ENCODE measurements at regions not wholly inside any gene's neighbourhood (a gene's known extent, or its start where the extent isn't known, plus 50 kb on each side); places are given as distances from the start of the nearest gene placed in this dataset.

DNA sequence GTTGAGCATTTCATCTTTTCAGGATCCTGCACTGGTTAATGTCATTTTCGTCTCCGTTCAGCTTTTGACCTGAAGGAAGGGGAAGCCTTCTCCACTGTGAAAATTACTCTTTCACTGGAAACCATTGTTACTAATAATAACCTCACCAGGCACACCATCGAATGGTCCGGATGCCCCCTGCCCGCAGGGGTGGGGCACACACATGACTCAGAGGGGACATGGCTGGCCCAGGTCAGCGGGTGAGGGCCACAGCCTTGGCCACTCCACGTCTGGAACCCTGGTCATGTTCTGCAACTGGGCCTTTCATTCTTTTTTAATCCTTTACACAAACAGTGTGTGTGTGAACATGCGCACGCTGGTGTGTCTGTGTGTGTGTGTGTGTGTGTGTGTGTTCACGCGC lies 191.8 kb downstream of the BCOR start:
- no peak for DNase-seq

GRCh38 chrX:39907964-39908661 lies 189.6 kb downstream of the BCOR start:
- peak; percentile 13 to 17 for DNase-seq

- no peak for DNase-seq
Observed at GRCh38 chrX:39909996-39910395, 187.8 kb downstream of the BCOR start.

DNA sequence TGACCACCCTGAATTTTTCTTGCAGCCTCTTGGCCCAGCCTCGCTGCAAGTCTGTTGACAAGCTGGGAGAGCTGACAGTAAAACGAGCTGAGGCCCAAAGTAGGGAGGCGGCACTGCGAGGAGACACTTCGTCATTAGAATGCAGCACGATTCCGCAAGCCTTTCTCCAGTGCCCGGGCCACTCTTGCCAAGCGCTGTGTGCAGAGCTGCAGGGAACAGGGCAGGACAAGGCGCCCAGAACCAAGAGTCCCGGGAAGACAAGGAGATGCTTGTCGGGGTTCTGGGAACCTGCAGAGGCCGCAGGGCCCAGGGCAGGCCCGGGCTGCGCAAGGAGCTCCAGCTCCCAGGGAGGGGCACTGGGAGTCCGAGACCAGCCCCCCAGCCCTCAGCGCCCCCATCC lies 187.1 kb downstream of the BCOR start:
- DNase-seq, result no peak

DNA sequence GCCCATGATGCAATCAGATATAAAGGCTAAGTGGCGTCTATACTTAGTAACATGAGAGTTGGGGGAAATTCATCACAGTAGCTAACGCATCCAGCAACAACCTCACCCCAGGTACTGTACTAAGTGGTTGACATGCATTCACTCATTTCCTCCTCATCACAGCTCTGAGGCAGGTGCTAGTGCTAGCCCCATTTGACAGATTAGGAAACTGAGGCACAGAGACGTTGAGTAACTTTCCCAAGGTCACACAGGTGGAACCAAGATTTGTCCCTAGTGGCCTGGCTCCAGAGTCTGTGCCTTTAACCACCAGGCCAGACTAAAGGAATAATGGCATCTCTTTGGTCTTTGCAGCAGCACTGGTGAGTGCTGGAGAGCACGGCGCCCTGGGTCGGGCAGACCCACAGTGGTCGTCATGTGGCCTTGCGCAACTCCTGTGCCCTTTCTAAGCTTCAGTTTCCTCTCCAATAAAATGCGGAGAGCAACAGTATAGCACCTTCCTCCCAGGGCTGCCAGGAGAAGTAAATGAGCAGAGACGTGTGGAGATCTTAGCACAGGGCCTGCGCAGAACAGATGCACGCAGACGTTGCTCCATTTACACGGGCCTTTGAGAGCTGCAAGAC lies 186.4 kb downstream of the BCOR start:
- no peak for DNase-seq

DNA sequence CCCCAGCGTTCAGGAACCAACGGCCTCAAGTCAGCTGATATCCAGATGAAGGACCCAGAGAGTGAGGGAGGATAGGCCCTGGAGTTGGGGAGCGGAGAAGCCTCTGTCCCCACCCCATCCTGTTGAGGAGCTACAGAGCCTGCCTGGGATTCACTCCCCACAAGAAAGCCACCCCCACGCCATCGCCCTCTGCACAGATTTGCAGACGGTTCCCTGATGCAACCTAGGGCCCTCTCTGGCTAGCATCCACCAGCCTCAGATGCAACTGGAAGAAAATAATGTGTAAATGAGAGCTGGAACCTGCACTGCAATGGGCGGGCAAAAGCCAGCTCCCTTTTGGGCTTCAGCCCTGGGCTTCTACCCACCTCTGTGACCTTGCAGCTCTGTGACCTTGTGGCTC lies 185.6 kb downstream of the BCOR start:
- DNase-seq, result no peak

GRCh38 chrX:39915081-39915480 lies 182.7 kb downstream of the BCOR start:
- DNase-seq, result no peak

GRCh38 chrX:39915596-39915995 lies 182.2 kb downstream of the BCOR start:
- no peak for DNase-seq

DNA sequence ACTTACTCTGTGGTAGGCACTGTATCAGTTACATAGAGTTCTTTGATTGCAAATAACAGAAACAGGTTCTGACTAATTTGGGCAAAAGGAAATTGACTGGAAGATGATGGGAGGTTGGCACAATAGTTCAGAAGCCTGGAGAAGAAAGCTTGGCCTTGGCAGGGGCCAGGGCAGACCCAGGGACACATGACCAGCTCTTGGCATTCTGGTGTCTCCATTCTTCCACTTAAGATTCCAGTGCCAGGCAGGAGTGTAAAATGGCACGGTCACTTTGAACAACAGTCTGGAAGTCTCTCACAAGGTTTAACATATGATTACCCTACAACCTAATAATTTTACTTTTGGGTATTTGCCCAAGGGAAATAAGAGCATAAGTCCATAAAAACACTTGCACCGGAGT lies 175.9 kb downstream of the BCOR start:
- DNase-seq, result no peak

GRCh38 chrX:39922488-39922887 lies 175.3 kb downstream of the BCOR start:
- no peak for DNase-seq

DNA sequence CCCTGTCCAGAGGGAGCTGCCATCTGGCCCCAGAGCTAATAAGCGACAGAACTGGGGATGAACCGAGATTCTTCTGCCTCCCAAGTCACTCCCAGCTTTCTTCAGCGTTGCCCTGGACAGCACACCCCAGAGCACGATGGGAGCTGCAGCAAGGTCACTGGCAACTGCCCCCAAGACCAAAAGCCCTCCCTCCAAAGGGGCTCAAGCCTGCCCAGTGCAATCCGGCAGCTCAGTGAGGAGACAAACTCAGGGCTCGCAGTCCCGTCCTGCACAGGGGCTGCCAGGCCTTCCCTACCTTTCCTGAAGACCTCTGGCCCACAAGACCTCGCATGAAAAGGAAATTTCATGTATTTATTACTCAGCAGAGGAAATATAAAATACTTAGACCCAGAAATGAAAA lies 174.8 kb downstream of the BCOR start:
- DNase-seq, result no peak

DNA sequence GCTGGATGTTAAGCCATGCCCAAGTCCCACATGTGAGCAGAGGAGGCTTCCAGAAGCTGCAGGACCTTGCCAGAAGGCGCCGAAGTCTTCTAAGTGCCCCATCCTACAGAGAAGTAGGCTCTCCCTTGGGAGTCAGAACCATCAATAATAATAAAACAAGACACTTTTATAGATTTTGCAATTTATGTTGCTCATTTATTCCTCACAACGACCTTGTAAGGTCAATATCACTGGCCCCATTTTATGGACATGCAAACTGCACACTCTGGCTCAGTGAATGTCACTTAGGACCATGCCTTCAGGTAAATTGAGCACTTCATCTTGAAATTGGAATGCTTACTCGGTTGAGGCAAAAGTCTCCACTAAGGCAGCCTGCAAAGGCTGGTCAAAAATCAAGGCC lies 170.4 kb downstream of the BCOR start:
- DNase-seq, result no peak

- DNase-seq, result no peak
Observed at GRCh38 chrX:39928704-39929378, 168.9 kb downstream of the BCOR start.

GRCh38 chrX:39929379-39930025 lies 168.3 kb downstream of the BCOR start:
- DNase-seq, result no peak

GRCh38 chrX:39930786-39931528 lies 166.8 kb downstream of the BCOR start:
- no peak for DNase-seq

DNA sequence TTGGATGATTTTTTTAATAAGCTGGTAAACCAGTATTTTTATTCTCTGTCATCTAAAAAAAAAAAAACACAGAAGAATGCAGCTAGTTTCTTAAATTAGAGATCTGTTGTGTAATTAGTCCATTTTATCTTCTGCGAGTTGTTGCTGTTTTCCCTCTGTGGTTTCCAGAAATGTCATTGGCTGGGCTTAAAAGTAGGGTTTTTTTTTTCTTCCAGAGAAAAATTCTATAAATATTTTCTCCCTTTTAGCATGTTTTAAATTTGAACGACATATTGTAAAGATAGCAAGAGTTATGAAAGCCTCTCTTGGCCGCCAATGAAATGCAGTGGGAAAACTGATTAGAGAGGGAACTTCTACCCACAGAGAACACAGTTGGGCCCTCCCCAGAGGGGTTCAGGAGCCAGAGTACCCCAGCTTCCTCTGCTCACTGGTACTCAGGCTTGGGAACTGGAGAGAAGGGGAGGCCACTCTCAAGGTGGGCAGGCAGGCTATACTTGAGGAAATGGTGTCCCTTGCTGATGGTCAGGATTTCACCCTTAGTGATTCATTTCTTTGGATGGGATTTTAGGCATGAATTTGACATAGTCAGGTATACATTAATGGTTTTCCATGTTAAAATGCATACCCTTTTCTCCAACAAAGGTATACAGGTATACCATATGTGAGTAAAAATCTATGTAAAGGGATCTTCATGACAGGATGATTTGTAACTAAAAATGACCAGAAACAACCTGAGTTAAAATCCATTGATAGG lies 166.1 kb downstream of the BCOR start:
- no peak for DNase-seq

DNA sequence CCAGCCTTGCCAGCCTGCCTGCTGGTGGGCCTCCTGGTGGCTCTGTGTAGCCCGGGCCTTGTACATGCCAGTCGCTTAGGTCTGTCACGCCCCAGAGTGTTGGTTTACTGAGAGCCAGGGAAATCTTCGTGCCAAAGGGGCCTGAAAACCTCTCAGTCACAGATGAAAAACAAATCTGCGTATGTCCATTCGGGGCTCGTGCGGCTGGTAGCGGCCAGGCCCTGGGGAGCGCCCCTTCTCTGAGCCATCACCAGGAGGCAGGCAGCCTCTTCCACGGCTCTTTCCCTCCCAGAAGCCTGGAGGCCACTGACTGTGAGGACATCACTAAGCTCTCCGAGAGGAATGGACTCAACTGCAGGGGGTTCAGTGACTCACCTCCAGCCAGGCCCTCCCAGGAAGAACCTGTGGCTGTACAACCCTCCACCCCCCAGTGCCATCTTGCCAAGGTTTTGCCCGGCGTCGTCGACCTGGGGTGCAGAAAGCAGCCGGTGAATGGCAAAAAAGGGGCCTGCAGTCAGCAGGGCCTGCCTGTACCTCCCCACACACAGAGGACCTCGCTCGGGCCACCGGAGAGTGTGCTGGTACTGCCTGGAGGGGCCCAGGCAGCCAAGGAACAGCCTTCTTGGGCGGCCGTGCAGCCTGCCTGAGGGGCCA lies 162.2 kb downstream of the BCOR start:
- DNase-seq, result no peak

- no peak for DNase-seq
Observed at GRCh38 chrX:39936886-39937770, 160.6 kb downstream of the BCOR start.

GRCh38 chrX:39938466-39938865 lies 159.3 kb downstream of the BCOR start:
- no peak for DNase-seq

- no peak for DNase-seq
Observed at GRCh38 chrX:39939678-39940077, 158.1 kb downstream of the BCOR start.

Data from AML-193 (cell line).